ENCODE measurements at regions not wholly inside any gene's neighbourhood (a gene's known extent, or its start where the extent isn't known, plus 50 kb on each side); places are given as distances from the start of the nearest gene placed in this dataset.

- TF ChIP-seq POLR2A (IDR thresholded peaks at IDR 0.05; ENCODE audit: low read depth, low read length) (no peak), TAF1 (IDR thresholded peaks at IDR 0.05; ENCODE audit: low read depth, low read length) (no peak)
Observed at GRCh38 chr12:86788661-86789060, 532.5 kb upstream of the MGAT4C start.

Measured in GM12891 (cell line).